A673 (cell line): ENCODE measurements at regions not wholly inside any gene's neighbourhood (a gene's known extent, or its start where the extent isn't known, plus 50 kb on each side); places are given as distances from the start of the nearest gene placed in this dataset.

Source experiments
- BruUV-seq: library from RNA; stranded (reverse); fragments of 400-500 nt; replicated peaks from 2 replicates; lab custom pipeline; 2021; lab: Mats Ljungman, UMichigan
- CTCF ChIA-PET: fragments of 300-600 bp; sonication (Branson Sonifier 250); formaldehyde crosslinking; loops from one replicate; lab custom pipeline; 2022; ENCODE audit warnings: antibody characterized with exemption; lab: Charles Lee
- POLR2A ChIA-PET: fragments of 300-600 bp; sonication (Branson Sonifier 250); formaldehyde crosslinking; loops from one replicate; lab custom pipeline; 2022; ENCODE audit warnings: antibody characterized with exemption; ENCODE audit not compliant: low non-redundant PET; lab: Charles Lee
- DNase-seq: peaks from one replicate; pipeline ENCODE4 v3.0.0-alpha.2; 2015; ENCODE audit warnings: low spot score
- H3K27ac ChIP-seq: fragments of 200-600 bp; sonication (generic); 2 replicates; pipeline ENCODE4 v1.5.1; 2016; ENCODE audit warnings: mixed run types, low read depth, mild to moderate bottlenecking, mixed read lengths, antibody characterized with exemption, low read length; ENCODE audit not compliant: poor library complexity, severe bottlenecking
- H3K27me3 ChIP-seq: fragments of 200-600 bp; sonication (generic); replicated peaks from 2 replicates; pipeline ENCODE4 v1.6.1; 2017; ENCODE audit warnings: mixed run types, low read depth, mild to moderate bottlenecking, mixed read lengths, antibody characterized with exemption, low read length; ENCODE audit not compliant: insufficient read depth, poor library complexity
- H3K36me3 ChIP-seq: fragments of 200-600 bp; sonication (generic); 2 replicates; pipeline ENCODE4 v1.6.1; 2016; ENCODE audit warnings: mixed run types, mild to moderate bottlenecking, mixed read lengths, antibody characterized with exemption, low read length; ENCODE audit not compliant: insufficient read depth, poor library complexity, severe bottlenecking
- H3K4me1 ChIP-seq: fragments of 200-600 bp; sonication (generic); 2 replicates; pipeline ENCODE4 v1.6.1; 2017; ENCODE audit warnings: mixed run types, mild to moderate bottlenecking, mixed read lengths, antibody characterized with exemption, low read length; ENCODE audit not compliant: insufficient read depth, poor library complexity, severe bottlenecking
- H3K4me3 ChIP-seq: fragments of 200-600 bp; sonication (generic); 2 replicates; pipeline ENCODE4 v1.5.1; 2016; ENCODE audit warnings: low read depth, mixed run types, mild to moderate bottlenecking, mixed read lengths, low read length; ENCODE audit not compliant: poor library complexity, severe bottlenecking
- H3K9me3 ChIP-seq: fragments of 200-600 bp; sonication (generic); 2 replicates; pipeline ENCODE4 v1.6.1; 2016; ENCODE audit warnings: mixed run types, low read depth, mild to moderate bottlenecking, mixed read lengths, antibody characterized with exemption, low read length; ENCODE audit not compliant: poor library complexity, severe bottlenecking
- EZH2 ChIP-seq: fragments of 200-600 bp; sonication (generic); IDR thresholded peaks from 2 replicates; pipeline ENCODE4 v1.6.1; 2017; ENCODE audit warnings: borderline replicate concordance, low read depth, mild to moderate bottlenecking, mixed read lengths, antibody characterized with exemption, low read length; ENCODE audit not compliant: poor library complexity, severe bottlenecking
- intact Hi-C: fragments of 100-400 bp; cut with micrococcal nuclease; formaldehyde crosslinking; loops from one replicate; pipeline ENCODE4 v1.10.0; 2022; ENCODE audit not compliant: unreplicated experiment
- TF ChIP-seq, protein P1 (sequence below): fragments of 300-800, 200-600 bp; sonication (generic); conservative IDR thresholded peaks from 2 replicates; pipeline ENCODE4 v1.5.1; 2017; ENCODE audit warnings: low read depth, mild to moderate bottlenecking, antibody characterized with exemption, low read length, moderate library complexity, mixed read lengths

DNA sequence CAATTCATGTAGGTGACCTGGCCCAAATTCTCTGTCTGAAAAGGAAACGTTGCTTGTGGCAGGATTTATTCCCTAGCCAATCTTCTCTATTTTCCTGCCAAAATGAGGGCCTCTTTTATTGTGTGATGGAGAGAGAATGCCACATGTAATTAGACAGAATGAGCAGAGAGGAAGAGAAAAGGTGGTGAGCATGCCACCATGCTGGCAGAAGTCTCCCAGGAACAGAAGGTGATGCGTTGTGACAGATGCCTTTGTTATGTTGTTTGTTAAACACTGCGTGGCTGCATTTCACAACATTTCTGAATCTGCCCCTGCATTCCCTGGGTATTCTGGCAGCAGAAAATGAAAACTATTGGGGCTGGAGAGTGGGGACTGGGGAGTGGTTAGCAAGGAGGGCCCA is 577.6 kb downstream of the TLR4 start:
- no peaks in the 10 kb centered on the region for H3K4me1 ChIP-seq
- BruUV-seq = no TSS peak
- no peak overlapping the region for H3K4me3 ChIP-seq
- no peak overlapping the region for H3K27ac ChIP-seq
- H3K9me3 ChIP-seq = no peaks in the 10 kb centered on the region
- TF ChIP-seq, protein P1, sequence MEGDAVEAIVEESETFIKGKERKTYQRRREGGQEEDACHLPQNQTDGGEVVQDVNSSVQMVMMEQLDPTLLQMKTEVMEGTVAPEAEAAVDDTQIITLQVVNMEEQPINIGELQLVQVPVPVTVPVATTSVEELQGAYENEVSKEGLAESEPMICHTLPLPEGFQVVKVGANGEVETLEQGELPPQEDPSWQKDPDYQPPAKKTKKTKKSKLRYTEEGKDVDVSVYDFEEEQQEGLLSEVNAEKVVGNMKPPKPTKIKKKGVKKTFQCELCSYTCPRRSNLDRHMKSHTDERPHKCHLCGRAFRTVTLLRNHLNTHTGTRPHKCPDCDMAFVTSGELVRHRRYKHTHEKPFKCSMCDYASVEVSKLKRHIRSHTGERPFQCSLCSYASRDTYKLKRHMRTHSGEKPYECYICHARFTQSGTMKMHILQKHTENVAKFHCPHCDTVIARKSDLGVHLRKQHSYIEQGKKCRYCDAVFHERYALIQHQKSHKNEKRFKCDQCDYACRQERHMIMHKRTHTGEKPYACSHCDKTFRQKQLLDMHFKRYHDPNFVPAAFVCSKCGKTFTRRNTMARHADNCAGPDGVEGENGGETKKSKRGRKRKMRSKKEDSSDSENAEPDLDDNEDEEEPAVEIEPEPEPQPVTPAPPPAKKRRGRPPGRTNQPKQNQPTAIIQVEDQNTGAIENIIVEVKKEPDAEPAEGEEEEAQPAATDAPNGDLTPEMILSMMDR = no peak
- no peak for TF ChIP-seq EZH2
- H3K27me3 ChIP-seq = no peaks in the 10 kb centered on the region
- no peak for DNase-seq
- H3K36me3 ChIP-seq = no peaks in the 10 kb centered on the region
- intact Hi-C loops = no loop called here
- ChIA-PET POLR2A (no interaction called here), CTCF (no interaction called here)

DNA sequence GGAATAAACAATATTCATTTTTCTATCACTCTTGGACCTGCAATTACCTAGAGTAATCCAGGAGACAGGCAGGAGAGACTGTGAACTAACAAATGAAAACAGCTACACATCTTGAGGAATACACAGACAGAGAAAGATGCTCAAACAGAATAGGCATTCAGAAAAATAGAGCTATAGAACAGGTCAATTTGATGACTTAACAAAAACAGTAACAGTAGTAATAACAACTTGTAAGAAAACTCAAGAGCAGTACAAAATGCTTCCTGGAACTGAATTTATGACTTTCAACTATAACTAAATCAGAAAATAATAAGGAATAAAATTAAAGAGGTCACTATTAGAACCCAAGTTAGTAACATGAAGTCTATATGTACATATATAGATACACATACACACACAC is 579.3 kb downstream of the TLR4 start:
- Histone ChIP-seq H3K36me3 (no peaks in the 10 kb centered on the region), H3K4me3 (no peak overlapping the region), H3K27ac (no peak overlapping the region), H3K27me3 (no peaks in the 10 kb centered on the region), H3K4me1 (no peaks in the 10 kb centered on the region), H3K9me3 (no peaks in the 10 kb centered on the region)
- TF ChIP-seq EZH2 = no peak
- TF ChIP-seq, protein P1 = no peak
- ChIA-PET POLR2A (no interaction called here), CTCF (no interaction called here)
- intact Hi-C loops = no loop called here
- DNase-seq = no peak
- BruUV-seq = no TSS peak

DNA sequence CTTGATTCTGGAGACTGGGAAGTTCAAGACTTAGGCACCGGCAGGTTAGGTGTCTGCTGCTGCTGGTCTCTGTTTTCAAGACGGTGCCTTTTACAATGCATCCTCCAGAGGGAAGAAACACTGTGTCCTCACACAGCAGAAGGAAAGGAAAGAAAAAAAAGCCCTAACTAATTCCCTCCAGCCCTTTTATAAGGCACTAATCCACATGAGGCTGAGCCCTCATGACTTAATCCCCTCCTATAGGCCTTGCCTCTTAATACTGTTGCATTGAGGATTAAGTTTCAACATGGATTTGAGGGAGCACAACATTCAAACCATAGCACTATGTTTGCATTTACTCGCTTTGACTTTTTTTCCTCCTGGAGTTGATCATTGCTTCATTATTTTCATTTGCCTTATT is 585.9 kb downstream of the TLR4 start:
- Histone ChIP-seq H3K4me3 (no peak overlapping the region), H3K4me1 (no peaks in the 10 kb centered on the region), H3K9me3 (no peaks in the 10 kb centered on the region), H3K27ac (no peak overlapping the region), H3K36me3 (no peaks in the 10 kb centered on the region), H3K27me3 (no peaks in the 10 kb centered on the region)
- ChIA-PET CTCF (no interaction called here), POLR2A (no interaction called here)
- intact Hi-C loops = no loop called here
- TF ChIP-seq EZH2 = no peak
- TF ChIP-seq, protein P1 = no peak
- DNase-seq = no peak
- BruUV-seq = no TSS peak
